Tibial nerve (tissue), 4 donors: ENCODE measurements at regions not wholly inside any gene's neighbourhood (a gene's known extent, or its start where the extent isn't known, plus 50 kb on each side); places are given as distances from the start of the nearest gene placed in this dataset.
"Not testable (repeated sequence)": the region's sequence is repeated elsewhere in the genome, so short reads cannot be mapped to it uniquely, and the experiment has no call there.

Experiments used
- DNase-seq, 2 donors: peaks; one replicate each; pipeline ENCODE4 v3.0.0-alpha.2; 2019; ENCODE audit warnings: low spot score in 2 of 2
- H3K27ac ChIP-seq, 4 donors: fragments of 200-600 bp; sonication (generic) in 3 of 4; one replicate each; pipeline ENCODE4 v1.5.1; 2017 to 2019; ENCODE audit warnings: mild to moderate bottlenecking in 1 of 4
- H3K27me3 ChIP-seq, 2 donors: fragments of 200-600 bp; sonication (generic) in 1 of 2; one replicate each; pipeline versions ENCODE4 v1.5.1 to v1.6.0; 2017 to 2019
- H3K36me3 ChIP-seq, 3 donors: fragments of 200-600 bp; sonication (generic); one replicate each; pipeline ENCODE4 v1.5.1; 2018 to 2019
- H3K4me1 ChIP-seq, 4 donors: fragments of 200-600 bp; sonication (generic) in 3 of 4; one replicate each; pipeline ENCODE4 v1.5.1; 2017 to 2019
- H3K4me3 ChIP-seq, 4 donors: fragments of 200-600 bp; sonication (generic) in 3 of 4; one replicate each; pipeline ENCODE4 v1.5.1; 2017 to 2019; ENCODE audit warnings: mild to moderate bottlenecking in 1 of 4, moderate library complexity in 1 of 4
- H3K9me3 ChIP-seq, 4 donors: fragments of 200-600 bp; sonication (generic) in 3 of 4; one replicate each; pipeline ENCODE4 v1.5.1; 2017 to 2019
- CTCF ChIP-seq, 5 experiments: fragments of 200-600 bp in 3 of 5; fragments of 450-650 bp in 2 of 5; sonication (generic) in 3 of 5; IDR thresholded peaks; one replicate each; pipeline ENCODE4 v1.5.1; 2016 to 2019; ENCODE audit warnings: antibody characterized with exemption in 5 of 5, mild to moderate bottlenecking in 3 of 5, moderate library complexity in 2 of 5
- EP300 ChIP-seq, 2 donors: sonication (generic); formaldehyde crosslinking; IDR thresholded peaks; one replicate each; pipeline ENCODE4 v1.6.1; 2017; ENCODE audit warnings: antibody characterized with exemption in 2 of 2, mild to moderate bottlenecking in 1 of 2
- POLR2A ChIP-seq, 2 donors: fragments of 450-650 bp; IDR thresholded peaks; one replicate each; pipeline ENCODE4 v1.6.1; 2017; ENCODE audit warnings: antibody characterized with exemption in 2 of 2, mild to moderate bottlenecking in 2 of 2, moderate library complexity in 2 of 2
- WGBS, 2 donors: methylation state at CpG; one replicate each; pipeline ENCODE4 v1.1.5; 2018; 5-methylcytosine and 5-hydroxymethylcytosine counted together

GRCh38 chr15:38638126-38638525 is 73.5 kb upstream of the RASGRP1 start:
- no peaks in the 10 kb centered on the region for H3K36me3 ChIP-seq
- TF ChIP-seq CTCF (IDR thresholded peaks at IDR 0.05) = no peak
- no peak for TF ChIP-seq EP300 (IDR thresholded peaks at IDR 0.05)
- TF ChIP-seq POLR2A (IDR thresholded peaks at IDR 0.05) = no peak
- no peak for DNase-seq
- H3K9me3 ChIP-seq = no peaks in the 10 kb centered on the region
- WGBS, 2 donors = 74 to 94% methylated on average over 2 of the region's 2 CpGs
- no peak overlapping the region for H3K27ac ChIP-seq
- H3K4me1 ChIP-seq = no peaks in the 10 kb centered on the region
- no peaks in the 10 kb centered on the region for H3K27me3 ChIP-seq
- no peak overlapping the region for H3K4me3 ChIP-seq

- no peak overlapping the region for H3K4me3 ChIP-seq
- WGBS, 2 donors = 97 to 98% methylated on average over 4 of the region's 4 CpGs
- no peak for DNase-seq
- no peaks in the 10 kb centered on the region for H3K9me3 ChIP-seq
- H3K27me3 ChIP-seq = no peaks in the 10 kb centered on the region
- no peaks in the 10 kb centered on the region for H3K36me3 ChIP-seq
- TF ChIP-seq EP300 (IDR thresholded peaks at IDR 0.05) (no peak), CTCF (IDR thresholded peaks at IDR 0.05) (no peak), POLR2A (IDR thresholded peaks at IDR 0.05) (no peak)
- no peaks in the 10 kb centered on the region for H3K4me1 ChIP-seq
- H3K27ac ChIP-seq = no peak overlapping the region
Observed at GRCh38 chr15:38638811-38639210, 74.2 kb upstream of the RASGRP1 start.

- H3K27me3 ChIP-seq = no peaks in the 10 kb centered on the region
- no peaks in the 10 kb centered on the region for H3K36me3 ChIP-seq
- 89 to 92% methylated on average over 3 of the region's 3 CpGs for WGBS, 2 donors
- no peak for TF ChIP-seq EP300 (IDR thresholded peaks at IDR 0.05)
- no peak for TF ChIP-seq POLR2A (IDR thresholded peaks at IDR 0.05)
- no peak for TF ChIP-seq CTCF (IDR thresholded peaks at IDR 0.05)
- peaks cover 0 to 3% (median 0%) of the 10 kb centered on the region in 4 donors for H3K9me3 ChIP-seq
- no peak overlapping the region for H3K4me3 ChIP-seq
- no peak overlapping the region for H3K27ac ChIP-seq
- DNase-seq = no peak
- no peaks in the 10 kb centered on the region for H3K4me1 ChIP-seq
Observed at GRCh38 chr15:38642689-38643270, 78.2 kb upstream of the RASGRP1 start.

GRCh38 chr15:38644353-38644752 is 79.7 kb upstream of the RASGRP1 start:
- H3K4me3 ChIP-seq, H3K27me3 ChIP-seq, H3K9me3 ChIP-seq, H3K4me1 ChIP-seq, H3K36me3 ChIP-seq, H3K27ac ChIP-seq, DNase-seq: not testable (repeated sequence)
- WGBS, 2 donors = 94 to 96% methylated on average over 3 of the region's 3 CpGs

GRCh38 chr15:38646716-38647115 is 82.1 kb upstream of the RASGRP1 start:
- WGBS, 2 donors = 78 to 98% methylated on average over 3 of the region's 3 CpGs
- Histone ChIP-seq H3K27ac (no peak overlapping the region), H3K9me3 (peaks cover 0 to 3% (median 0%) of the 10 kb centered on the region in 4 donors), H3K4me3 (no peak overlapping the region), H3K27me3 (no peaks in the 10 kb centered on the region), H3K36me3 (no peaks in the 10 kb centered on the region), H3K4me1 (no peaks in the 10 kb centered on the region)
- TF ChIP-seq CTCF (IDR thresholded peaks at IDR 0.05) = no peak
- no peak for TF ChIP-seq EP300 (IDR thresholded peaks at IDR 0.05)
- no peak for TF ChIP-seq POLR2A (IDR thresholded peaks at IDR 0.05)
- no peak for DNase-seq

GRCh38 chr15:38647683-38648082 is 83.1 kb upstream of the RASGRP1 start:
- H3K4me1 ChIP-seq = peaks cover 0 to 3% (median 0%) of the 10 kb centered on the region in 4 donors

More at GRCh38 chr15:38647683-38648082, 83.1 kb upstream of the RASGRP1 start:
- DNase-seq = no peak
- Histone ChIP-seq H3K27ac (no peak overlapping the region), H3K36me3 (no peaks in the 10 kb centered on the region), H3K4me3 (no peak overlapping the region), H3K9me3 (peaks cover 0 to 3% (median 0%) of the 10 kb centered on the region in 4 donors), H3K27me3 (no peaks in the 10 kb centered on the region)
- TF ChIP-seq POLR2A (IDR thresholded peaks at IDR 0.05) = no peak
- no peak for TF ChIP-seq CTCF (IDR thresholded peaks at IDR 0.05)
- no peak for TF ChIP-seq EP300 (IDR thresholded peaks at IDR 0.05)
